Testis (tissue), 2 donors: ENCODE measurements at regions not wholly inside any gene's neighbourhood (a gene's known extent, or its start where the extent isn't known, plus 50 kb on each side); places are given as distances from the start of the nearest gene placed in this dataset.

Source experiments
- DNase-seq: peaks from one replicate; pipeline ENCODE4 v3.0.0-alpha.2; 2019
- H3K27ac ChIP-seq, 2 donors: fragments of 200-600 bp; sonication (generic); one replicate each; pipeline ENCODE4 v1.5.1; 2019
- H3K27me3 ChIP-seq: fragments of 200-600 bp; sonication (generic); one replicate; pipeline ENCODE4 v1.5.1; 2019
- H3K36me3 ChIP-seq: fragments of 200-600 bp; sonication (generic); one replicate; pipeline ENCODE4 v1.5.1; 2017; ENCODE audit warnings: low read depth; ENCODE audit errors: missing control alignments
- H3K4me1 ChIP-seq: fragments of 200-600 bp; sonication (generic); one replicate; pipeline ENCODE4 v1.5.1; 2019
- H3K4me3 ChIP-seq, 2 donors: fragments of 200-600 bp; sonication (generic); one replicate each; pipeline ENCODE4 v1.5.1; 2017 to 2019
- H3K9me3 ChIP-seq: fragments of 200-600 bp; sonication (generic); one replicate; pipeline ENCODE4 v1.5.1; 2017
- POLR2A ChIP-seq: fragments of 450-650 bp; IDR thresholded peaks from one replicate; pipeline ENCODE4 v1.6.1; 2017; ENCODE audit warnings: antibody characterized with exemption, mild to moderate bottlenecking, moderate library complexity
- WGBS, 2 donors: methylation state at CpG; one replicate each; pipeline ENCODE4 v1.1.5; 2018; 5-methylcytosine and 5-hydroxymethylcytosine counted together
- intact Hi-C: fragments of 100-400 bp; cut with DNase I; formaldehyde crosslinking; loops from one replicate; pipeline ENCODE4 v1.15.1; 2023; ENCODE audit warnings: low total_unique reads
- TF ChIP-seq, protein P1 (sequence below), 3 experiments: fragments of 450-650 bp in 2 of 3; fragments of 200-600 bp in 1 of 3; sonication (generic) in 1 of 3; IDR thresholded peaks; one replicate each; pipeline ENCODE4 v1.5.1; 2016 to 2019; ENCODE audit warnings: antibody characterized with exemption in 3 of 3, mild to moderate bottlenecking in 2 of 3, moderate library complexity in 1 of 3

DNA sequence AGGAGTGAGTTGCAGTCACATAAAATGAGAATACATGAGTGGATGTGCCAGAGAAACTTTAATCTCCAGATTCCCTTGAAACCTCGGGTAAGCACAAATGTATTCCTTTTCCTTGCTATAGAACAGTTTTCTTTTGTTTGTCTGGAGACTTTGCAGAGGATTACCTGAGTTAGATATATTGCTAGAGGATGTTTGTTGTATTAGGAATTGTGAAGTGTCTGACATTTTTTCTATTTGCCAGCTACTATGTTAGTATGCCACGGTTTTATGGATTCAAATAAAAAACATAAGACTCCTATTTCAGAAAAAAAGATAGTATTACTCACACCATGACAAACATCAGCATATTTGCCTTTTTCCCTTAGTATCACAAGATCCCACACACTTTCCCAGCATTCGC is 844.9 kb upstream of the SLITRK5 start:
- intact Hi-C loops: no loop called here
- WGBS, 2 donors: 69 to 80% methylated on average over 3 of the region's 3 CpGs

DNA sequence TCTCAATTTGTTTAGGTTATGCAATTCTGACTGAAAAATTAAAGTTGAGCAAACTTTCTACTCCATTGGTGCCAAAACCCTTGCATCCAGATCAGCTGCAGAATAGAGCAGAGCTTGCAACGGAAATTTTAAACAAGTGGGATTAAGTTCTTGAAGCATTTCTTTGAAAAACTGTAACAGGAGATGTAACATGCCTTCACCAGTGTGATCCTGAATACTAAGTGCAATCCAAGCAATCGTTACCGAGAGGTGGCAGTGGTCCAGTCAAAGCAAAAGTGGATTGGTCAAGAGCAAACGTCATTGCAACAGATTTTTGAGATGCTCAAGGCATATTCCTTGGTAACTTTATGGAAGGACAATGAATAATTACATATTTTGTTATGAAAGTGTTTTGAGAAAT is 841.1 kb upstream of the SLITRK5 start:
- no peaks in the 10 kb centered on the region for H3K9me3 ChIP-seq
- intact Hi-C loops: no loop called here
- H3K27ac ChIP-seq: no peak overlapping the region
- DNase-seq: no peak
- no peaks in the 10 kb centered on the region for H3K36me3 ChIP-seq
- TF ChIP-seq, protein P1, sequence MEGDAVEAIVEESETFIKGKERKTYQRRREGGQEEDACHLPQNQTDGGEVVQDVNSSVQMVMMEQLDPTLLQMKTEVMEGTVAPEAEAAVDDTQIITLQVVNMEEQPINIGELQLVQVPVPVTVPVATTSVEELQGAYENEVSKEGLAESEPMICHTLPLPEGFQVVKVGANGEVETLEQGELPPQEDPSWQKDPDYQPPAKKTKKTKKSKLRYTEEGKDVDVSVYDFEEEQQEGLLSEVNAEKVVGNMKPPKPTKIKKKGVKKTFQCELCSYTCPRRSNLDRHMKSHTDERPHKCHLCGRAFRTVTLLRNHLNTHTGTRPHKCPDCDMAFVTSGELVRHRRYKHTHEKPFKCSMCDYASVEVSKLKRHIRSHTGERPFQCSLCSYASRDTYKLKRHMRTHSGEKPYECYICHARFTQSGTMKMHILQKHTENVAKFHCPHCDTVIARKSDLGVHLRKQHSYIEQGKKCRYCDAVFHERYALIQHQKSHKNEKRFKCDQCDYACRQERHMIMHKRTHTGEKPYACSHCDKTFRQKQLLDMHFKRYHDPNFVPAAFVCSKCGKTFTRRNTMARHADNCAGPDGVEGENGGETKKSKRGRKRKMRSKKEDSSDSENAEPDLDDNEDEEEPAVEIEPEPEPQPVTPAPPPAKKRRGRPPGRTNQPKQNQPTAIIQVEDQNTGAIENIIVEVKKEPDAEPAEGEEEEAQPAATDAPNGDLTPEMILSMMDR (IDR thresholded peaks at IDR 0.05): no peak
- TF ChIP-seq POLR2A: no peak
- H3K4me3 ChIP-seq: no peak overlapping the region
- WGBS, 2 donors: 71 to 78% methylated on average over 4 of the region's 4 CpGs
- no peaks in the 10 kb centered on the region for H3K4me1 ChIP-seq
- H3K27me3 ChIP-seq: no peaks in the 10 kb centered on the region

More for the DNA sequence above, 844.9 kb upstream of the SLITRK5 start:
- DNase-seq: no peak
- TF ChIP-seq, protein P1 (IDR thresholded peaks at IDR 0.05): no peak
- no peak for TF ChIP-seq POLR2A
- Histone ChIP-seq H3K27ac (no peak overlapping the region), H3K9me3 (no peaks in the 10 kb centered on the region), H3K4me1 (no peaks in the 10 kb centered on the region), H3K4me3 (no peak overlapping the region), H3K27me3 (no peaks in the 10 kb centered on the region), H3K36me3 (no peaks in the 10 kb centered on the region)

DNA sequence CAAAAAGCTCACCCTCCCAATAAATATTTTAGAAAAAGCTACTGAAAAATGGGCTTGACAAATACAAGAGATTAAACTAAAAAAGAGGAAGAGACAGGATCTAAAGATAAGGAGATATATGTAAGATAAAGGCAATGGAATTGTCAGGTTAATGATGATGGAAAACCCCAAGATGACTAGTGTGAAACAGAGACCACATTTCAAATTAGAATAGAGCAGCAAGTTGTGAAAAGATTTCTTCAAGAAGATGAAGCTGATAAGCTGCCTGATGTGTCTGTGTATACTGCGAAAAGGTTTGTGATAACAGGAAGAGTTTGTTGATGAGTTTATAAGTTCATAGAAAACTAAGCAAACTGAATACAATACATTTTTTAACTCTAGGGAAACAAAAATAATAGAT is 840.1 kb upstream of the SLITRK5 start:
- no peak overlapping the region for H3K27ac ChIP-seq
- no peaks in the 10 kb centered on the region for H3K9me3 ChIP-seq
- no peaks in the 10 kb centered on the region for H3K4me1 ChIP-seq
- H3K4me3 ChIP-seq: no peak overlapping the region
- DNase-seq: no peak
- H3K36me3 ChIP-seq: no peaks in the 10 kb centered on the region
- H3K27me3 ChIP-seq: no peaks in the 10 kb centered on the region
- TF ChIP-seq POLR2A: no peak
- TF ChIP-seq, protein P1 (IDR thresholded peaks at IDR 0.05): no peak
- intact Hi-C loops: no loop called here
- 46 to 70% methylated on average over 1 of the region's 1 CpG for WGBS, 2 donors

DNA sequence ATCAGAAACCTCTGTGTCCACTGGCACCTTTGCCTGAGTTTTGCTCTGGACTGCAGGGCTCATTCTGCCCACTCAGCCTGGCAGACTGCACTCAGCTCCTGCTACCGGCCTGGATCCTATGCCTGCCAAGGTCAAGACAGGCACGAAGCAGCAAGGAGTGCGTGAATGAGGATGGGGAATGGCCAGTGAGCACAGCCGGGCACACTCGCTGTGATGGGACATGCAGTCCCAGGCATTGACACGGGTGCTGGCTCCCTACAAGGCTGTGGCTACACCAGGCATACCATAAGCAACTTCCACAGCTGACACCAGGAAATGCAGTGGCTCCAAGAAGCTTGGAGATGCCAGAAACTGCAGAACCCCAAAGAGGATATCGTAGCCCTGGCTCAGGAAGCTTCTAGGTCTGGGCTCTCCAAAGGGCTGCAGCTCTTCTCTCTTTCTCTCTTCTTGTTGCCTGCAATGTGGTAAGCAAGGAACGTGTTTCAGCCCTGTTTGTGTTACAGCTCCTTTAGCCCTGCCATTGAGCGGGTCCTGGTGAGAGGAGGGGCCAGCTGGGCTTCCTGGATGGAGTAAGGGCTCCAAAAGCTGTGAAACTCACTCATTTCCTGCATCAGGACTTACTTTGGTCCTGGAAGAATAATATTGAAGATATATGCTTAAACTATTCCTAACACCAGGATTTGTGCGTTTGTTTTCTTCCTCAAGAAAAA is 832.6 kb upstream of the SLITRK5 start:
- Histone ChIP-seq H3K27me3 (no peaks in the 10 kb centered on the region), H3K4me1 (no peaks in the 10 kb centered on the region), H3K9me3 (no peaks in the 10 kb centered on the region), H3K36me3 (no peaks in the 10 kb centered on the region), H3K27ac (no peak overlapping the region), H3K4me3 (no peak overlapping the region)
- no peak for DNase-seq
- WGBS, 2 donors: 82 to 86% methylated on average over 10 of the region's 10 CpGs
- intact Hi-C loops: no loop called here
- TF ChIP-seq, protein P1 (IDR thresholded peaks at IDR 0.05): no peak
- TF ChIP-seq POLR2A: no peak

DNA sequence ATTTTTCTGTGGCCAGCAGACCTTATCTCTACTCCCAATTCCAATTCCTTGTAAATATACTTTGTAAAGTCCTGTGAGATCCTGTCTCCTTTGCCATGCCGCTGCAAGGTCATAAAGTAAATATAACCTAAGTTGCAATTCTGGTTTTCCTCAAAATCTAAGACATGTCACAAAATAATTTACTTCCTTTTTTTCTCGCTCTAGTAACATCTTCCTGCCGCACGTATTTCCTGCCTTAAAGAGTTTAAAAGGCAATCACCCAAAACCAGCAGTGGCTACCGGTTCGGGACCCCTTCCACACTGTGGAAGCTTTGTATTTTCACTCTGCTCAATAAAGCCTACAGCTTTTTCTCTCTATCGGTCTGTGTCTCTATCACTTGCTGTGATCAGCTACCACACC is 832.0 kb upstream of the SLITRK5 start:
- 73 to 76% methylated on average over 7 of the region's 7 CpGs for WGBS, 2 donors
- no peaks in the 10 kb centered on the region for H3K36me3 ChIP-seq
- H3K27ac ChIP-seq: no peak overlapping the region
- H3K4me3 ChIP-seq: no peak overlapping the region
- intact Hi-C loops: no loop called here
- H3K27me3 ChIP-seq: no peaks in the 10 kb centered on the region
- no peak for DNase-seq
- TF ChIP-seq, protein P1 (IDR thresholded peaks at IDR 0.05): no peak
- TF ChIP-seq POLR2A: no peak
- H3K9me3 ChIP-seq: no peaks in the 10 kb centered on the region
- no peaks in the 10 kb centered on the region for H3K4me1 ChIP-seq
